C1 segment of cervical spinal cord (tissue), 14 donors: ENCODE measurements at regions not wholly inside any gene's neighbourhood (a gene's known extent, or its start where the extent isn't known, plus 50 kb on each side); places are given as distances from the start of the nearest gene placed in this dataset.
A peak's percentile ranks its signal among the peaks of the same experiment; 100 is the strongest.
"Not testable (repeated sequence)": the region's sequence is repeated elsewhere in the genome, so short reads cannot be mapped to it uniquely, and the experiment has no call there.

ENCODE experiments used
- DNase-seq, 14 donors: peaks; one replicate each; lab custom pipeline; 2025; lab: John Stamatoyannopoulos, UW

DNA sequence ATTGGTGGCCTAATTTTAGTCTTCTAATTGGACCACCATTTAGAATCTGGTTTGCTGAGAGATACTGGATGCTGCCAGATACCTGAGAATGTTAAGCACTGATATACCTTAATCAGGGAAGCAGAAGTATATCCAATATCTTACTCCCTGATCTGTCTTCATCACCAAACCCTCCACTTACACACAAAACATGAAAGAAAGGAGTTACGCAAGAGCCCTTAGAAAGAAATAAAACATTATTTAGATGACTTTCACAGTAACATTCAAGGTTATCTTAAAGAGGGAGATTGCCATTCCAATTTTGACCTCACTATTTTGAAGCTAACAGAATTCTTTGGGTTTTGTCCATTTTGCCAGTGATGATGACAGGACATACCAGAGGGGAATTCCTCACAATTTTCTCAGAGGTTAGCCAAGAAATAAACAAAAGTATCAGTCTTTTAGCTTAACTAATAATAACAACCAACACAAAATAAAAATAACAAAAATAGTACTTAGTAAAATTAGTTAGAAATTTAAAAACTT is 496.1 kb downstream of the NFIB start:
- no peak for DNase-seq

DNA sequence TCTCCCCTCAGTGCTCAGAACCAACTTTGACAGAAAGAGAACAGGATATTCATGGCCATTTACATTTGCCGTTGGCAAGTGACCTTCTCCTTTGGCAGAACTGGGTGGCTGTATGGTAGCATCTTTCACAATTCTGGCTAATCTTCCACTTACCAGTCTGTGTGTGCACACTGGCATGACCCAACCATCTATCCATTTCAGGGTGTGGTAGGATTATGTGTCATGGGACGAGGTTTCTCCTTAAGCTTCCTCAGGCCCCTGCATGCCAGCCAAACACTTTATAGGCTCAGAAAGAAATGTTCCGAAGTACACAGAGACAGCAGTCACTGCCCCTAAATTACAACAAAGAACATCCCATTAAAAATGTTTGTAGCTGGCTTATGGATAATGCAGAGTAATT is 497.1 kb downstream of the NFIB start:
- no peak for DNase-seq

DNA sequence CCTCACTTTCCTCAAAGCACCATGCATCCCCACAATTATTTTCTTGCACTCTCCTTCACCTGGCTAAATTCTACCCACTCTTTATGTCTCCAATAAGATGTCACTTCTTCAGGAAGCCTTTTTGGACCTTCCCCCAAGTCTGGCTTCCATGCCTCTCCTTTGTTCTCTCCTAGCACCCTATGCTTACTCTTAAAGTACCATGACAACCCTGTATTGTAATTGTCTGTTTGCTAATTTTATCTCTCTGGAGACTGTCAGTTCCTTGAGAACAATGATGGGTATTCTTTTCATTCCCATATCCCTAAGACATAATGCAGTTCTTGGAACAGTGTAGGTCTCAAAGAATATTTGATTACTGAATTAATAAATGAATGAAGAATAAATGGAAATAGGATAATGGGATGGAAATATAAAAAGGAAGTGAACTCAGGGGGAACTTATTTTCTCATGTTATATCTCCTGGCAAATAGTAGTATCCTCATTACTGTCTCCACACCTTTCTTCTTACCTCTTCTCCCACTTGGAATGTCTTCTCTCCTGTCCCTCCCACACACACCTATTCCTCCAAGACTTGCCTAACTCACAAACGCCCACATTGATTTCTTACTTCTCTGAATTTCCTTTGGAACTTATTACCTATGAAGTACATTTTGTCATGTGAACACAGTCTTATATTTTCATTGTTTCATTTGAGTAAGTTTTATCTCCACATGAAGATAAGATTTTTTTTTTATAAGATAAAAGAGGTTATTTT is 499.1 kb downstream of the NFIB start:
- no peak for DNase-seq

DNA sequence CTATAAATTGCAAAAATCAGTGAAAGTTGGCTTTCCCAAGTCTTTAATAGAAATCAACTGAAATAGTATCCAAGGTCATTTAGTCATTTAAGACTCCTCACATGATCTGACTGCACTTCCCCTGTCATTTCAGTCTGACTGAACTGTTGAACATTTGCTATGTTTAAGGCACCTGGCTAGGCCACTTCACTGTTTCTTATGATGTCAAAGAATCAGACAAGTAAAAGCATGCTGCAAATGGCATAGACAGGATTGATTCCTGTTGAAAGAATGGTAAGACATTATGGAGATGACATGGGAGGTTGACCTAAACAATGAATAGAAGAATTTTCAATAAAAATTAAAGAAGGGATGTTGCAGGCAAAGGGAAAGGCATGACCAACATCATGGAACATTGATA is 502.1 kb downstream of the NFIB start:
- DNase-seq: no peak

DNA sequence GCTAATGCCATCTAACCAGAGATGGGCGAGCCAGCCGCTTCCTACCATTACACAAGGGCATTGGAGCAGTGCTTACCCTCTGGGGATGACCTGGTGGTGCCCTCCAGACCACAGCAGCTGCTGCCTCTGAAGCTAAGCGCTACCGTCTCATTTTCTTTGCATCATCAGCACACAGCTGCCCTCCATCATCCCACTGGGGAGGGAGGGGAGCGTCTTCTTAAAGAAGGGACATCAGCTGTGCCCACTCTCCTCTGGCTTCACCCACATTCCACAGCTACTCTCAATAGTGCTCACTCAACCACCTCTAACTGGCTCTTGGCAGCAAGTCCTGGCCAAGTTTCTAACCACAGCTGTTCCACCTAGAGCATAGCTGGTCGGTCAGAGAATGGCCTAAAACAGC is 503.4 kb downstream of the NFIB start:
- no peak for DNase-seq

DNA sequence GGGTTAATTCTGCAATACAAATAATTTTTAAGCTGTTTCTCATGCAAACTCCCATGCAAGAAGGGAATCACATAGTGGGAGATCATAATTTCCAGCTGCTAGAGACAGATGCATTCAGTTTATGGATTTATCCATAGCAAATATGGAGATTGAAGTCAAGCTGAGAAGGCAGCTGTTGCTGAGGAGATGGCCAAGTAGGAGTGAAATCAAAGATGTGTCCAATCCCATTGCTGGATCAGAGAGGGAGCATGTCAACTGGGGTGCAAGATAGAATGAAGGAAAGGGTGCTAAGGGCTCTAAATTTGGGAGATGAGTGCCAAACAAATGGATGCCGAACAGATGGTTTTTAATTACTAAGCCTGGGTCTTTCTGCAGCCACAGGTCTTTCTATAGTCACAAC is 504.5 kb downstream of the NFIB start:
- no peak for DNase-seq

DNA sequence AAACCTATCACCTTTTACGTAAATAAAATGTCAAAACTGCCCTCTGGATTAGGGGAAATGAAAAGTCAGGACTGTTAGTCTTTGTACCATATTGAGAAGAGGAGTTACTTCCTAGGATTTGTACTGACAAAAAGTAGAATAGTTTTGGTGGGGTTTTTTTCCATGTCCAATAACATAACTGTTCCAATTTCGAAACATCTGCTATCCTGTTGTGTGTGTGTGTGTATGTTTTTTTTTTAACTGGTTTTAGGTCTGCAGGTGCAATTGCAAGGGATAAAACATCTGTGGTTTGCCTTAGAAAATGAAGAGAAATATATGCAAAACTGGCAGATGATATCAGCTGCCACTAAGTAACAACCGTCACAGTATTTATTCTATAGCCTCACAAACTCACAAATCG is 506.8 kb downstream of the NFIB start:
- no peak for DNase-seq

DNA sequence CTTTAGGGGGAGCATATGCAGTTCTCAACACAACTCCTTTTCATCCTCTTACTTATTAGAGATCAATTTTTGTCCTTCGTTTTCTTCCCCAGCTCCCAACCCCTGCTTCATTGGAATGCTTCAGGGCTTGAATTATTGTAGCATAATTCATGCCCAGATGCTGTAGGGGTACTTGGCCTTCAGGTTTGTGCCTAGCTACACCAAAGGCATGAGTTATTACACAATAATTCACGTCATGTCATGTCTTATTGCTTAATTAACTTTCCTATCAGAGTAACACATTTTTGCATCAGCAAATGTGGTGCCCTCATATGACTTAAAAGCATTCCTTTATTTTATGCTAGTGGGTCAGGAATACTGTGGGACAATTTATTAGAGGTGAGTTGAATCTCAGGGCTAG is 507.2 kb downstream of the NFIB start:
- DNase-seq: no peak

DNA sequence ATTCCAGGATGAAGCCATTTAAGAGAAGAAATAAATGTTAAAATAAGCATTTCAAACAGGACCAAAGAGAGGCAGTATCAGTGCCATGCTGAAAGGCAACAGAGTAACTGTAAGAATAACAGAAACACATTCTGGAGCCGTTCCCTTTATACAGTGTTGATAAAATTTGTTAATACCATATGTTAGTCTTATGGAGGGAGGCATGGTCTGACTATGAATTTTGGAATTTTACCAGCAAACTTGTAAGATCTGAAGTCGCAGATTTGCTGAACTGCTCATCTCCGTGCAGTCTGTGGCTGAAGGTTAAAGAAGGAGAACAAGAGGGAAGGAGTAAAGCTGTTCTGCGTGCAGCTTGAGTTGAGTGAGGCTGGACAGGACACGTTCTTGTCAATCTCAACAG is 508.4 kb downstream of the NFIB start:
- no peak for DNase-seq

DNA sequence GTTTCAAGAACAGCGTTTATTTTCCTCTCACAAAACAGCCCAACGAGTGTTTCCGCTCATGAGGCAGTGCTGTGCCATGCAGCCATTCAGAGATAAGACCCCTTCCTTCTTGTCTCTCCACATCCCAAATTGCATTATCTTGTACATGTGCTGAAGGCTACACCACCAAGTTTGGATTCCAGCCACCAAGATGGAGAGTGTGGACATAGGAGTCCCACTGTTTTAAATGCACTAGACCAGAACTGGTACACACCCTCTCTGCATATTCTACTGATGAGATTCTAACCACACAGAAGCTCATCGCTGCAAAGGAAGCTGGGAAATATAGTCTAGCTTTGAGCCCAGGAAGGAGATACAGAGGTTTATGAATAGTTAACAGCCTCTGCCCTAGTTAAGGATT is 509.4 kb downstream of the NFIB start:
- DNase-seq: no peak

DNA sequence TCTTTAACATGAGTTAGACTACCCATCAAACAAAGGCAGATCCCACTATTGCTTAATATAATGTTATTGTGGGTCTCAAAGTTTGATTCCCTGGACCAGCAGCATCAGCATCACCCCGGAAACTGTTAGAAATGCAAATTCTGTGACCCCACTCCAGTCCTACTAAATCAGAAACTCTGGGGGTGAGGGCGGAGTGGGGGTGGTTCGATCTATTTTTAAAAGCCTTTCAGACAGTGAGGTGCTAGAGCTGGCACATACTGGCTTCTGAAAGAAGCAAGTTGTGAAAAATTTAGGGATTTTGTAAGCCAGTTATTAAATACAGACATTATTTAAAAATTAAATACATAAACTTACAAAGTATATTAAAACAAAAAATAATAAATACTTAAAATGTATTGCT is 513.2 kb downstream of the NFIB start:
- no peak for DNase-seq

DNA sequence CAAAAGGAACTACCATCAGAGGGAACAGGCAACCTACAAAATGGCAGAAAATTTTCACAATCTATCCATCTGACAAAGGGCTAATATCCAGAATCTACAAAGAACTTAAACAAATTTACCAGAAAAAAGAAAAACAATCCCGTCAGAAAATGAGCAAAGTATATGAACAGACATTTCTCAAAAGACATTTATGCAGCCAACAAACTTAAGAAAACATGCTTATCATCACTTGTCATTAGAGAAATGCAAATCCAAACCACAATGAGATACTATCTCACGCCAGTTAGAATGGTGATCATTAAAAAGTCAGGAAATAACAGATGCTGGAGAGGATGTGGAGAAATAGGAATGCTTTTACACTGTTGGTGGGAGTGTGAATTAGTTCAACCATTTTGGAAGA is 516.2 kb downstream of the NFIB start:
- not testable (repeated sequence) for DNase-seq

DNA sequence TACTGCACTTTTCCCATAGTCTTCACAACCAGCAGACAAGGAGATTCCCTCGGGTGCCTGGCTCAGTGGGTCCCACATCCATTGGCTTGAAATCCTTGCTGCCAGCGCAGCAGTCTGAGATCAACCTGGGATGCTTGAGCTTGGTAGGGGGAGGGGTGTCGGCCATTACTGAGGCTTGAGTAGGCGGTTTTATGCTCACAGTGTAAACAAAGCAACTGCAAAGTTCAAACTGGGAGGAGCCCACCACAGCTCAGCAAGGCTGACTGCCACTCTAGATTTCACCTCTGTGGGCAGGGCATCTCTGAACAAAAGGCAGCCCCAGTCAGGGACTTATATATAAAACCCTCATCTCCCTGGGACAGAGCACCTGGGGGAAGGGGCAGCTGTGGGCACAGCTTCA is 512.3 kb upstream of the MPDZ start:
- no peak for DNase-seq

DNA sequence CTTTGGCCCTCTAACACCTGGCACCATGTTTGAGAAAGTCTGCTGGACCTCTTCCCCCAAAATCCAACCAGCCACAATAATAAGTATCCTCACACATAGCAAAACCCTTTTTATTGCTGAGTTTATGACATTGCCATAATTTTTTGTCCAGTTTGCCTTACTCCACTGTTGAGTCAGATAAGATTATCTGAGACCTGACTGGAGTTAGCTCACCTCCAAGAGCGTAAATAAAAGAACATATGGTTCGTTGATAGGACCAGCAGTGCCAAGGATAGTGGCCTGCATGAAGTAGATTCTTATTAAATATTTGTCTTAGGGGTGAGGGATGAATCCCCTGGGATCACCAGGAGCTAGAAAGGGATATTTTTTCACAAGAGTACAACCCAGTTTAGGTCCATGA is 510.6 kb upstream of the MPDZ start:
- no peak for DNase-seq

DNA sequence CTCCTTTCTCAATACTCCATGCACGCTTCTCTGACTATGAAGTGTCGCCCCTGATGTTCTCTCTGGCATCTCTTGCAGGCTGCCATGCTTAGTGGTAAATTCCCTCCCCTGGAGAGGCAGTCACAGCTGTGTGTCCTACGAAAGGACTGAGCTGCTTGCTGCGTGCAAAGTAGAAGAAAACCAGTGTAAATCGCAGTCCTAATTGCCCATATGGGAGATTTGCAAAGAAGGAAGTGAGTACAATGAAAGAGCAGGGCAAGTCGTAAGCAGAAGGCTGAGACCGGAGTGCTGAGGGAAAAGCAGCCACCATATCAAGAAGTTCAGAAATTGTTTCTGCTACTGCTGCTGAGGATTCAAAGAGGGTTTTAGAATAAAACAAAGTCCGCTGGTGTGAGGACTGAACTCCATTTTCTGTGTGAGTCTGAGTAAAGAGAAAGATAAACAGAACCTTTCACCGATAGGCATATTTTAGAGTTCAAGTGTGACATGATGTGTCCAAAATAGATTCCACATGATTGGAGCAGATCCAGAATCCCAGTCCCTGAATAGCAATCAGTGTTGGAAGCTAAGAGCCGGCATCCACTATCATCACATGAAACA is 507.8 kb upstream of the MPDZ start:
- no peak for DNase-seq

DNA sequence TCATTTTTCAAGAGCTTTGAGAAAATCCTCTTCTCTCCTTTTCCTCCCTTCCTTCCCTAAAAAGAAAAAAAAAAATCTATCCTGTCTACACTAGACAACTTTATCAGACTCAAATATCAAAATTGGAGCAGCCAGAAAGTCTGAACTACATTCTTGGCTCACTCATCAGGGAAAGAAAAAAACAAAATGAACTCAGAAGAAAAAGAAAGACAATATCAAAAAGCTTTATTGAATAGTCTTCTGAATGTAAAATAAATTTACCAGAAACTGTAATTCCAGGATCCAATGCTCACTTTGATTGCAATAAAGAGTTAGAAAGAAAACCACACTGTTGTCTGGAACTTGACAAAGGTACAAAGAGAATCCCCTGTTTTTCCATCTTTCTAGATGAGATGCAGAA is 507.2 kb upstream of the MPDZ start:
- no peak for DNase-seq

DNA sequence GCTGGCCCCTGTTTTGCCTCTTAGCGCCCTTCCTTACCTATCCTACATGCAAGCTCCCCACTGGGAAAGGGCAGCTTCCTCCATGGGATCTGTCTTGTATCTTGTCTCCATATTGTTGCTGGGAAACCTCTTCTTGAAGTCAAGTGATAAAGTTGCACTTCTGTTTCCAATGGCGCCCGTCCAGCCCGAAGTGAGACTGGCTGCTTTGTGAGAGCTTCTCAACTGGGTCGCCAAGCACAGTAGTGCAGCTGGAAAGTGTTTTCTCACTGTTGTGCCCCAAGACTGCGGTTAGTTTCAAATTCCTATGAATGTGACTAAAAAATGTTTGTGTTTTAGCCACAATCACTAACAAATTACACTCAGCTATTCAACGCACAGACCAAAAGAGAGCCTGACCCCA is 506.6 kb upstream of the MPDZ start:
- DNase-seq: peak in 1 of 14 donors; percentile 1

DNA sequence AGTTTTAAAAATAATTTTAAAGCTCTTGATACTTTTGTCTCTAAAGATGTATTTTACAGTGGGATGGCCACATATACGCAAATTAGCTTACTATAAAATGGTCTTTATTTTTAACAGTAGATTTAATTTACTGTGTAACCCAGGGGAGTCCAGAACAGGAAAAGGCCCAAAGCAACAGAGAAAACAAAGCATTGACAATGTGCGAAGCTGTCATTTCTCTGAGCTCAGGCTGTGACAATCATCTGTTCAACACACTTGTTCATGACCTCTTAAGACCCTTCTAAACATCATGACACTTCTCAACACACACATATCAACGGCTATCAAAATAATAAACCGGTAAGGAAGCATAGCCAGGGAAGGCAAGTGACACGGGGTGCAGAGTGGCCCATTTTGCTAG is 499.6 kb upstream of the MPDZ start:
- DNase-seq: no peak

DNA sequence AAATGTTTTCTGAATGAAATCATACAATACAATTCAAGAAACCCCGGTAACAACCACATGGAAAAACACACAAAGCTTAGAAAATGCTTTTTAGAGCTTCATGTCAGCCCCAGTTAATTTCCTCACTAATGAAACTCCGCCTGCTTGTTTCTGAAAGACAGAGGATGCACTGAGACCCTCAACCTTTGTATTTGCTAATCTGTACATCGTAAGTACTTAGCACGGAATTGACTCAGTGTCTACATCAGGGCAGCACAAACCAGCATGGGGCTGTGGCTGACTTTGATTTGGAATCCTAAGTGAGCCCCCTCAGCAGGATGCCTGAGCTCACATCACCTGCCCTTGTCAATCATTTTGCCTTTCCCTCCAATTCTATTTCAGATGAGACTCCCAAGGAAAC is 499.1 kb upstream of the MPDZ start:
- DNase-seq: no peak

DNA sequence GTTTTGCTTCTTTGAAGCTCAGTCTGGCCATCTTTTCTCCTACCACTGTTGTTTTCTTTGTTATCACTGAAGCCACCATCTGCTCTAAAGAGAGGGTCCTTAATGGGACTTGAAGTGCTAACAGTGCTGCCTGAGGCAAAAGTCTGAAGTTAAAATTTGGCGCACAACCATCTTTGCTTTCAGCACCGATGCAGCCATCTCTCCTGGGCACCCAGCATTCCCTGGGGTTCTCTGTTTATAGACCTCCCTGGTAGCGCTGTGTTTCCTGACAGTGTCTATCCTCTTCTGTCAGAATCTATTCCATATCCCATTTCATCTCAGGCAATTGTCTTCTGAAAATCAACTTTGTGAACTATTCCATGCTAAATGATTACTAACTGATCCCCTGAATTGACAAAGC is 491.5 kb upstream of the MPDZ start:
- DNase-seq: no peak

DNA sequence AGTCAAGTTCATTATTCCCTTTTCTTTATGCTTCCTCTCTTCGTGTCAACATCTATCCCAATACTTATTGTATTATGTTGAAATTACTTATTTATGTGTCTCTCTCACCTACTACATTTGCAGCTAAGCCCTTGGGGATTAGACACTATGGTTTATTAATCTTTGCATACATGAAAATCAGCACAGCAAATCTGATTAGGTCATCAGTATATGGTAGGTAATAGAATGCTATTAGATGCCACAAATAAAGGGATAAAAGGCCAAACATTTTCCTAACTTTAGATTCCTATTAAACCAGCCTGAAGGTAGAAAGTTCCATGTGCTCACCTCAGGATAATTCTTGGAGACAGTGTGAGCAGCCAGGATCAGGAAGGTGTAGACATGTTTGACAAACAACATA is 490.1 kb upstream of the MPDZ start:
- no peak for DNase-seq

DNA sequence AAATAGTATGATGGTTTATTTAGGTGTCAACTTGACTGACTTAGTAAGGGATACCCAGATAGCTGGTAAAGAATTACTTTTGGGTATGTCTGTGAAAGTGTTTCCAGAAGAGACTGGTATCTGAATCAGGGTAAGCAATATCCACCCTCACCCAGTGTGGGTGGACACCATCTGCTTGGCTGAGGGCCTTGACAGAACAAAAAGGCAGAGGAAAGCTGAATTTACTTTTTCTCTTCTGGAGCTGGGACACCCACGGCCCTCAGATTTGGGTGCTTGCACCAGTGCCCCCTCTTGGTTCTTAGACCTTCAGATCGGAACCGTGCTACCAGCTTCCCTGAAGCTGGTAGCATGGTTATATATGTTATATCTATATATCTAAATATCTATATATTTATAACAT is 489.5 kb upstream of the MPDZ start:
- DNase-seq: no peak

DNA sequence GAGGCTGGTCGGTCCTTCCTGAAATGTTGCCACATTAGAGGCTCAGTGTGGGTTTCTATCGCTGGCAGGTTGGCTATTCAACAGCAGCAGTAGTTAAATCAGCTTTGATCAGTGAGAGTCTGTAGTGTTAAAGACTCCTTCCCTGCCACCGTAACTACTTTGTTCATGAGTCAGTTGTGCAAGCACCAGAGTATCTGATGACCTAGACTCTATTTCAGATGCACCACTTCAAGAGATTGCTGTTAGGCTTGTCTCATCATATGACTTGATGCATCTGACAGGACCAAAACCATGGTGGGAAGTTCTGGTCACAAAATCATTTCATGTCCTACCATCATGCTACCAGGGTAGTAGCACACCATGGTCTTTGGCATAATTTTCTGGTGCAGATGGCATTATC is 482.7 kb upstream of the MPDZ start:
- no peak for DNase-seq

DNA sequence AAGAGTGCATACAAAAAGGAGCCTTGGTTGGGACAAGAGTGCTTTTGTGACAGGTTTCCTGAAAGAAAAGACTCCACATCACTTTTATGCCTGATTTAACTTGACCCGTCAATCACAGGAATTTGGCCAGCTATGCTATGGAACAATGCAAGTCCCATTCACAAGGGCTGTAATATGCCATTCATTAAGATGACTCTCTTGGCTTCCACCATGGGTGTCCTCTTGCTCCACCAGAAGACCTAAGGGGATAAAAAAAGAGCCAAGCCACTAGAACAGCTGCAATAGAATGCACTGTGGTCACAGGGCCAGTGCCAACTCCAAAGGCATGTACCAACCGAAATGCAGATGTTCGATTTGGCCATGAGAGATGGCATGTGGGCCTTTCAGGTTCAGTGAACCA is 480.1 kb upstream of the MPDZ start:
- no peak for DNase-seq
